GM21526 (cell line): ENCODE measurements at regions not wholly inside any gene's neighbourhood (a gene's known extent, or its start where the extent isn't known, plus 50 kb on each side); places are given as distances from the start of the nearest gene placed in this dataset.

Experiments used
- ATAC-seq: cut with Tn5 transposase; IDR thresholded peaks from one replicate; pipeline ENCODE4 v1.9.1; 2021; ENCODE audit warnings: moderate library complexity; ENCODE audit not compliant: unreplicated experiment, low FRiP score

DNA sequence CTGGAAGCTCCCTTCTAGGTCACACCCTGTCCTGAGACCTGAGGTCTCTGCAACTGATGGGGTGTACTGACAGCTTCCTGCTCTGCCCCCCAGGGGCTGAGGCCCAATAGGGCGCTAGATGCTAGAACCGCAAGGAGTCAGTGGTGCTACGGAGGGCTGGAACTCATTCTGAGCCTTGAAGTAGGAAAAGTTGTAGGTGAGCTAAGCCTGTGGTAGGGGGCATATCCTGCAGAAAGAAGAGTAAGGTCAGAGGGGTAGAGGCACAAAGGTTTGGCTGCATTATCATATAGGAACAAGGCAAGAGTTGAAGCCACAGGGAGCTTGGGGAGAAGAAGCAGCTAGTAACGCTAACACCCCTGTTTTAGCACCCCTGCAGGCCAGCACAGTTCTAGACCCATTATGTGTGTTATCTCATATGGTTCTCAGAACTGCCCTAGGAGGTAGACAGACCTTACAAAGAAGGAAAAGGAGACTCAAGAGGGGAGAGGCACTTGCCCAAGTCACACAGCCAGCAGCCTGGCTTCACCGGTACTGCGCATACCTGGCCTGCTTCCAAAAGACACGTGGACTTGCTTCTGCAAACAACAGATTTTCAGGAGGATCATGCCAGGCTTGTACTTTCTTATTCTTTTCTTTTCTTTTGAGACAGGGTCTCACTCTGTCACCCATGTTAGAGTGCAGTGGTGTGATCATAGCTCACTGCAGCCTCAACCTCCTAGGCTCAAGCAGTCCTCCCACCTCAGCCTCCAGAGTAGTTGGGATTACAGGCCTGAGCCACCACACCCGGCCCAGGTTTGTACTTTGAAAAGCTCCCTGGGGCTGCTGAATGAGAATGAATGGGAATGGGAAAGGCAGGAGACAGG is 156.1 kb downstream of the MRPL14 start:
- no peak for ATAC-seq

DNA sequence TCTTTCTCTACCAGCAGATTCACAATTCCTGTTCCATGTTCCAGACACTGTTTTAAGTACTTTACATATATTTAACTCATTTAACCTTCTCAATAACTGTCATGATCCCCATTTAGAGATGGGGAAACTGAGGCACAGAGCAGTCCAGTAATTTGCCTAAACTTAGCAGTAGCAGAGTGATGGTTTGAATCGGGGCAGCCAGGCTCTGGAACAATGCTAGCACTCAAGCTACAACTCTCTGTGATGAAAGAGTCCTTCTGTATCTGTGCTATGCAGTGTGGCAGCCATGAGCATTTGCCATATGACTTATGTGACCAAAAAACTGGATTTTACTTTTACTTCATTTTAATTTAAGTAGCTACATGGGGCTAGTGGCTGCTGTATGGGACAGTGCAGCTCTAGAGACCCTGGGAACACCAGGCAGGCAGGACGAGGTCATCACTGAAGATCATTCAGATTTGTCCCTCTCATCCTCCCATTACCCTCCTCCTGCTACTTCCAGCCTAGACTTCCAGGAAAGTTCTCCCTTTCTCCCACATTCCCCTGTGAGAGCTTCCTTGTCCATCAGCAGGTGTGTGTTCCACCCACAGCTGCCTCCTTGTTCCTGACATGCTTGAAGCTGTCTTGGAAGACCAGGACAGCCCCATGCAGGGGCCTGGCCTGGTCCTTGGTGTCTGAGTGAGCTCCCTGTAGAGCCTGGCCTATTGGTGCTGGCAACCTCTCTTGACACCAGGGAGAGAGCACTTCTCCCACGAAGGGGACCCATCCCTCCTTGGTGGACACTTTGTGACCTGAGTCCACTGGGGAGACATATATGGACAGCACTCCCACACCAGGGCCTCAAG is 157.0 kb downstream of the MRPL14 start:
- ATAC-seq, result no peak

DNA sequence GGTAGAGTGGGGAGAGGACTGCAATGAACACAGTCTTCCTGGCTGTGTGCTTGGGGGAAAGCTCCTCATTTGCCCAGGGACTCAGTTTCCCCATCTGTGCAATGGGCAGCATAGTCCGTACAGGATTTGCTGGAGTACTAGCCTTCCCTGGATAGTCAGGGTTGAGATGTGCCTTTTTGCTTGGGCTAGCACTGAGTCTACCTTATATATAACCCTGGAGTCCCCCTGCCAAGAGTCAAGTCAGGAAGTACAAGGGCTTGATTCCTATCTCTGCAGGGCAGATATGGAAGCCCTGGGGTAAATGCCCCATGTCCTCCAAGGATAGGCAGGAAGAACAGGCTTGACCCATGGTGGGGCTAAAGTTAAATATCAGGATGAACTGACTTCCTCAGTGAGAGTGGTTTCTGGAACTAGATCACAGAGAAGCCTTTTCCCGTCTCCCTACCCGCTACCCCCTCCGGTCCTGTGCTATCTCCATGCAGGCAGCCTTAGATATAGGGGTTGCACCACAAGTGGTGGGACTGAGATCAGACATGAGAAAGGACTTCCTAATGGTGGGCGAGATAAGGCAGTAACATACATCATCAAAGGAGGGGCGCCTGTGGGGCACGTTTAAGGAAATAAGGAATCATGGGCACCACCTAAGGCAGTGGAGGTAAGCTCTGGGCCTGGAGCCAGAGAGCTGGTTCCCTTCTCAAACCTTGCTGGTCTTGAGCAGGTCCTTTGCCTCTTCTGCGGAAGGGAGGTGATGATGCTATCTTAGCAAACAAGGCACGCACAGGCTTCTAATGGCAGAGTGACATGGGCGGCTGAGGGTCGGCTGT is 157.9 kb downstream of the MRPL14 start:
- ATAC-seq, result no peak

DNA sequence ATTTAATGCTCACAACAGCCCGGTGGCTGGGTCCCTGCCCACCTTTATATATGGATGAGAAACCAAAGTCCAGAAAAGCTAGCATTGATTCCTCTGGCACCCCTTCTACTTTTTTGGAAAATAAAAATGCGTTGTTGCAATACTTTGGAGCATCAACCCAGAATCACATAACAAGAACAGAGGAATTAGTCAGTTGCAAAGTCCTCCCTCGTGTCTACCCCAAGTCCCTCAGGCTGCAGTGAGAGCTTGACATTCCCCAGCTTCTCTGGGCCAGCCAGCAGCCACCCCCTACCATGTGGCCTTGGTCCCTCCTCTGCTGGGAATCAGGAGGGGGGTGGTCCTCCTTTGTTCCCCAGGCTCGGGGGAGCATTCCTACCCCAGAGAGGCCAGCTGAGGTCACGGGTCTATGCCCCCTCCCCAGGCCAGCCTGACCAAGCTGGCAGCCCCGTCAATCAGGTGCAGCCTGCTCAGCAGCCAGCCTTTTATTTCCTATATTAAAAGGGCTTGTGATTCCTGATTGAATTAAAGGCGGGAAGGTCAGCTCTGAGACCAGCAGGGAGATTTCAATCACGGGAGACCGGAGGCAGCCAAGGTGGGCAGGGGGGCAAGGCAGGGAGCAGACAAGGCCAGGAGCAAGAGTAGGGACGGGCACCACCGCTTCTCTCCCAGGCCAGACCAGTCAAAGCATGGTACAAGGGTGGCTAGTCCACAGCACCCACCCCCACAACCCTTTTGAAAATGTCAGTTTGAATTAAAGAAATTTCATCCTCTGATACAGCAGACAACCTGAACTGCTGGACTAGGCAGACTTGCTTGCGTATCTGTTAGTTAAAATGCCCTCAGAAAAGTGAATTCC is 158.9 kb downstream of the MRPL14 start:
- ATAC-seq, result no peak

DNA sequence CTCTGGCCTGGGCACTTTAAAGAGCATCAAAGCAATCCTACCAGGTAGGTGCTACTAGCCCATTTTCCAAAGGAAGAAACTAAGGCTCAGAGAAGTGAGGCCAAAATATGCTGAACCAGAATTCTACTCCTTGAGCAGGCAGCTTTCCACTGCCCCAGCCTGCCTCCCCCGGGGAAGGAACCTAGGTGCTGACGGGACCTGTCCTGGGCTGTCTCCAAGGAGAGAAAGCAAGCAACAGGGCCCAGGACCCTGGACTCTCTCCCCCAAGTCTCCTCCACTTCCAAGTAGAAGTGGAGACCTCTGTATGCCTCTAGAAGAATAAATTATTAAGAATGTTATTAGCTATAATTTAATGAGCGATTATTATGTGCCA is 159.5 kb downstream of the MRPL14 start:
- ATAC-seq, result no peak

DNA sequence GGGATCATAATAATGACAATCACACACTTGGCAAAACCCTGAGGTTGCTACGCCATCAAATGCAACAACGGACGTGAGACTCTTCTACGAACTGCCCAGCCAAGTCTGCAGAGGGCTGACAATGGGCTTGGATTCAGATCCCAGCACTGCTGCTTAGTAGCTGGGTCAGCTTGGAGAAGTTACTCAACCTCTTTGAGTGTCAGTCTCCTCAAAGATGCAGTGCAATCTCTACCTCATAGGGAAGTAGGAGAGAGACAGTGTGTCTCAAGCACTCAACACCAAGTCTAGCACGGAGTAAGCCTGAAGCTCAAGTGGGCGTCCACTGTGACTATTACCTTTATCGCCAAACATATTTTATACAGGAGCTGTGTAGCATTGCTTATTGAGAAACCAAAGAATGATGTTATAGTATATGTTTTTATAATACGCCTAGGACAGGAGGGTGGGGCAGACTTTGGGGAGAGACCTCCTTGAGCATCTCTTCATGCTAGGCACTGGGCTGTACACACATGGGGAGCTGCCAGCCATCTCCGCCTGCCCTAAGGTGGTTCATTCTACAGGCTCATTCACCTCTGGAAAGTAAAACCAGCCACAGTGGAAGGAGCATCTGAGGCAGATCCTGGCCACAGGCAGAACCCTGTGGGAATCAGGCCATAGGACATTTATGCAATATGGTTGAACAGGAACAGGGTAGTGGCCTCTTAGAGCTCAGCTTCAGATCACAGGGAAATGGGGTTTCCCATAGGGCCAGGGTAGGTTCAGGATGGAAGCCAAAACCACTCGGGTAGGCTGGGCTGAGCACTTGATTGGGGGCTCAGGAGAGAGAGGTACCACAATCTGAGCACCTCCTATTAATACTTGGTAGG is 160.2 kb downstream of the MRPL14 start:
- no peak for ATAC-seq

DNA sequence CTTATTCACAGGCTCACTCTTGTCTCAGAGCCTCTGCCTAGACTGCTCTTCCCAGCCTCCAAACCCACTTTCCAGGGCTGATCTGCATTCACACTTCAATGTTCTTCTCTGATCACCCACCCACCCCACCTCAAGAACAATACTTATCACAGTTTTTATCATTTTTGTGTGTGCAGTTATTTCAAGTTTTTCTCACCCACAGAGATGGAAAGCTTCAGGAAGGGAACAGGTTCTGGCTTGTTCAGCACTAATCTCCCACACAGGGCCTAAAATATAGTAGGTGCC is 160.9 kb downstream of the MRPL14 start:
- ATAC-seq, result no peak

DNA sequence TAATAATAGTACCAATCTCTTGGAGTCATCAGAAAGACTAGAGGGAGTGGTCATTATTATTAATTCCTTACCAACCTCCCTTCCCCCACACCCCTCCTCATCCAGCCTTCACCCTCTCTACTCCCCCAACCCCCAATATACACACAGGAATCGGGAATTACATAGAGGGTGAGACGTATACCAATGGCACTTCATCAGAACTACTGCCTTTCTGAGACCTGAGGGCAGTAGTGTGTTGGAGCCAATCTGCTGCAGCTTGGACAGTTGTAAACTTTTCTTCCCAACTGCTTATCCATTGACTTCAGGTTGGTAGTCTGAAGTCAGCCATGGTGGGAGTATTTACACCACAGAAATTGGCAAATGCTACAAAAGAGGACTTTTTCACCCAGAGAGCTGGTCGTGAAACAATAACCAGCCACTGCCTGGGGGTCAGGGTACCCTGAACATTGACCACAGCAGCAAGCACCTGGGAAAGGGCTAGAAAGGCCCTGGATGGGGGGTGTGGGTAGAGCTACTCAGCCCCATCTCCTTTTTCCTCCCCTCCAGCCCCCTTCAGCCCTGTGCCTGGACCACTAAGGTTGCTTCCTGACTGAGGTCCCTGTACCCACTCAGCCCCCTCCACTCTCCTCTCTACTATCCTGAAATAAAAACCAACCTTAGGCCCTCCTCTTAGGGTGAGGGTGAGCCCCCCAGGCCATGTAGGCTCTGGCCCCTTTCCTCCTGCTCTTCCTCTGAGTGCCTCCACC is 161.5 kb downstream of the MRPL14 start:
- no peak for ATAC-seq

DNA sequence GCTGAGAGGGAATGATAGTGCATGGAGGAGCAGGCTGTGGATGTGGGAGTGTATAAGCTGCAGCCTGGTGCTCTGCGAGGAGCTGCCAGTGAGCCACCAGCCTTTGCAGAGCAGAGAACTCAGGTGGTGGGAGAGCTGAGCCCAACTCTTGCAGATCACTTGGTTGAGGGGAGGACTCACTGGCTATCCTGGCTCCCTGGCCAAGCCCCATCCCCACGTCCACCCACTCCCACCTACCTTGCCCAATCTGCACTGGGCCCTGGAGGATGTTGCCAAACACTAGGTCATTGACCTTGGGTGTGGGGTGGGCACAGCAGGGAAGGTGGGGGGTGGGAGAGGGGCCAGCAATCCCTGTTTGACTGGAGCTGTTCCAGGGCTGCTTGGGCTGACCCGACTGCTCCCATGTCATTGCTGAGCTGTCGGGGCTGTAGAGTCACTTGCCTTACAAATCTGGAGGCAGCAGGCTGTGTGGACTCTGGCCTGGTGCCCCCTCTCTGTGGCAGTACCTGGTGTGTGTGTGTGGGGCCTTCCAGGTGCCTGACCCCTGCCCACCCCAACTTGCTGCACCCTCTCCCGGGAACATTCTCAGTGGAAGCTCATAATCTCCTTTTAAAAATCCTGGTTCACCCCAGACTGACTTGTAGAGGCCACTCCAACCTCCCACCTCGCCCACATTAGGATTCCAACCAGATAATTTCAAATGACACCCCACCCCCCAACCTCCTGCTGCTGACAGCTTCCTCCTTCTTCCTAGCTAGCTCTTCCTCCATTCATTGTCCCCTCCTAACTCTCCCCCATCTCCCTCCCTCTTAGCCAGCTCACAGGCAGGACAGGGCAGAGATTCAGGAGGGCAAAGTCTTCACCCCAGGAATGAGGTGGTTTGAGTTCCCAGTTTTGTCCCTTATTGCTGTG is 162.3 kb downstream of the MRPL14 start:
- ATAC-seq, result no peak

DNA sequence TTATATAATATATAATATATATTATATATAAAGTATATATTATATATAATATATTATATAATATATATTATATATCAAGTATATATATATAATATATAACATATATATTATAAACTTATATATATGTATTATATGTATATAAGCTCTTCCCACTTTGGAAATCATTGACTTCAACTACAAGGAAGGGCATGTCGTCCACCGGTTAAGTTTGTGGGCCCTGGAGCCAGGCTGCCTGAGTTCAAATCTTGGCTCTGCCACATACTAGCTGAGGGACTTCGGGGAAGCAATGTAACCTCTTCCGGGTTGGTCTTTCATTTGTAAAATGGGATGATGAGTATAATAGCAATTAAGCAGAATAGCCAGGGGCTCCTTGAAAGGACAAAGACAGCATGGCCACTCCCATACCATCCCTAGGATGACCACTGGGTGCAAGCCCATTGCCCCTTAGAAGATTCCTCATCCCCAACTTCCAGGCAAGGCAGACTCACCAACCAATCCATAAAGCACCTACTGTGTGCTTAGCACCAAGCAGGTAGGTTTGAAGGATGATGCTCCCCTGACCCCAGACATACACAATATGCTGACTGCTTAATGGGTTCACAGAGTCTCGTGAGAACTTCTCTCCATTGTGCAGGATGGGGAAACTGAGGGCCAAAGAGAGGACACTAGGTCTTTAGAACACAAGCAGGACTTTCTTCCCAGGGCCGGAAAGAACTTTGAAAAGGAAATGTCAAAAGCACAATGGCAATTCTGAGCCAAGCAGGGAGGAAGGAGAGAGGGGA is 163.2 kb downstream of the MRPL14 start:
- ATAC-seq, result no peak

DNA sequence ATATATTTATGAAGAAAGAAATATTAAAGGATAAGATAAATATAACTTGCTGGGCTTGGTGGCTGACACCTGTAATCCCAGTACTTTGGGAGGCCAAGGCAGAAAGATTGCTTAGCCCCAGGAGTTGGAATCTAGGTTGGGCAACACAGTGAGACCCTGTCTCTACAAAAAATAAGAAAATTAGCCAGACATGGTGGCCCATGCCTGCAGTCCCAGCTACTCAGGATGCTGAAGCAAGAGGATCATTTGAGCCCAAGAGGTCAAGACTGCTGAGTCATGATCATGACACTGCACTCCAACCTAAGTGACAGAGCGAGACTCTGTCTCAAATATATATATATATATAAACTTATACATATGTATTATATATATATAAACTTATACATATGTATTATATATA is 164.0 kb downstream of the MRPL14 start:
- ATAC-seq, result no peak

DNA sequence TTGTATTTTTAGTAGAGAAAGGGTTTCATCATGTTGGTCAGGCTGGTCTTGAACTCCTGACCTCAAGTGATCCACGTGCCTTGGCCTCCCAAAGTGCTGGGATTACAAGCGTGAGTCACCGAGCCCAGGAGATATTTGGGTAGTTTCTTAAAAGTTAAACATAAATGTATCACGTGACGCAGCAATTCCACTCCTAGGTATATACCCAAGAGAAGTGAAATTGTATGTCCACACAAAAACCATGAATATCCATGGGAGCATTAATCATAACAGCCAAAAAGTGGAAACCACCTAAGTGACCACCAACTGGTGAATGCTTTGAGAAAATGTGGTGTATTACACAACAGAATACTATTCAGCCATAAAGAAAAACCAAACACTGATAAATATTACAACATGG is 164.8 kb downstream of the MRPL14 start:
- no peak for ATAC-seq

DNA sequence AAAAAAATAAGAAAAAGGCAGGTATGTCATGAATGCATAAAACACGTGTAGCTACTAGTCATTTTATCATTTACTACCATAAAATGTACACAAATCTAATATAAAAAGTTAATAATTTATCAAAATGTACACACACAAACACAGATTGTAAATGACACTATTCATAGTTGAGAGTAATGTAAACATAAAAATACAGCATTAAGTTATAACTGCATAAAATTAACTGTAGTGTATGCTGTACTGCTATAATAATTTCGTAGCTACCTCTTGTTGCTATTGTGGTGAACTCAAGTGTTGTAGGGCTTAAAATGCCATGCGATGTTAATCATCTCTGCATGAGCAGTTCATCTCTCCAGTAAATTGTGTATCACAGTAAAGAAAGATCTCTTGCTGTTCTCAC is 170.0 kb downstream of the MRPL14 start:
- no peak for ATAC-seq

DNA sequence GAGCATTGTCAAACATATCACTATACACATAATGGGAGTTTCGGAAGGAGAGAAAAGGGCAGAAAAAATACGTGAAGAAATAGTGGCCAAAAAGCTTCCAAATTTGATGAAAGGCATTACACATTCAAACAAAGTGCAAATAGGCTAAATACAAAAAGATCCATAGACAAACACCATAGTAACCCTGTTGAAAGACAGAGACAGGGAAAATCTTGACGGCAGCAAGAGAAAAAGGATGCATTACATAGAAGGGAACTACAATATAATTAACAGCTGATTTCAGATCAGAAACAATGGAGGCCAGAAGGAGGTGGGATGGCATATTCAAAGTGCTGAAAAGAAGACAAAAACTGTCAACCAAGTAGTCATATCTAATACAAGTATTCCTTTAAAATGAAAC is 170.8 kb downstream of the MRPL14 start:
- no peak for ATAC-seq

DNA sequence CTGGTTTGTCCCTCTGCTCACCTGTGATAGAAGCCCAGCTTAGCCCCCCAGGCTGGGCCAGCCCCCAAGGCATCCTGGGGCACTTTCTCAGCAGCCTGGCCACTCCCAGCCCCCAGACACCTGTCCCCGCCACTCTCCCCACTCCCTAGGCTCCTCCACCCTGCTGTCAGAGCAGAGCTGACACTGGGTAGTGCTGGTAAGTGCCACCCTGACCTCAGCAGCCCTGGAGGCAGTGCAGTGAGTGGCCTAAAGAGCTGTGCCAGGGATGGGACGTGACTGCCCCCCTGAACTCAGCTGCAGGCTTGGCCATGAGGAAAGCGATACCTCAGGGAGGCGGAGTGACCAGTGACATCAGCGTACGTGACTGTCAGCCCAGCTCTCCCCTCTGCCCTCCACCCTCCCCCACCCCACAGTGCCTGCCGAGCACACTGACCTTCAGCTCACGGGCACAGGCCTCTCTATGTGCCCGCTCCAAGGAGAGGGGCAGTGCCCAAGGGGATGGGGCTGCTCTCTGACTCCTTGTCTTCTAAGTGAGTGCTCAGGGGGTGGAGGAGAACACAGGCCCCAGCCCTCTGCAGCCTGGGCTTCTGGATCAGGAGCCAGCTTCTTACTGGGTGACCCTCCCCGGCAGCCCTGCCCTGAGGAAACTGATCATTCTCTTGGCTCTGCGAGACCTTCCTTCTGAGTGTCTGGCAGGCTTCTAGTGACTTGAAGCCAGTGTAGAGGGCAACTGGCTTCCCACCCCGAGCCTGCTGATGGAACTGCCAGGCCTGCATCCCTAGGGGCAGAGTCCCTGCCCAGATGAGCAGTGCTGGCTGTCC is 172.7 kb downstream of the MRPL14 start:
- no peak for ATAC-seq

DNA sequence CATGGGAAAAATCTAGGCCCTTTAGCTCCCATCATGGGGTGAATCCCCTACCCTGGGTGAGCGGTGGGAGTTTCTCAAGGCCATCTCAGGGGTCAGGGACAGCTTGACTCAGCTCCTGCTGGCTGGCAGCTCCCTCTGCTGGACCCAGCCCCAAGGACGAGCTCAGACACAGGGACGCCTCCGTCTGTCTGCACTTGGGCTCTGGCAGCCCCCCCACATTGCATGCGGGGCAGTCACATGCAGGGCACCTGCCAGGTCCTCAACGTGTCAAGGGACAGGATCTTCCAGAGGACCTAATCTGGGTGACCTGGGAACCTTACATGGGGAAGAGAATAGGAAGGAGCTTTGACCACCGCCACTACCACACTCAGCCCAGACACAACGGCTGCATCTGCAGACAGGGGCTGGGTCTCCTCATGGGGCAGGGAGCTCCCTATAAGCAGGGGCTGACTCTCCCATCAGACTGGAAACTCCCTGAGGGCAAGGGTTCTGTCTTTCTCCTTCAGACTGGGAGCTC is 173.4 kb downstream of the MRPL14 start:
- no peak for ATAC-seq
